ENCODE measurements at regions not wholly inside any gene's neighbourhood (a gene's known extent, or its start where the extent isn't known, plus 50 kb on each side); places are given as distances from the start of the nearest gene placed in this dataset.

GRCh38 chr9:81466981-81467380, 222.4 kb downstream of the TLE1 start:
- H2BK15ac ChIP-seq (ENCODE audit: low read depth, poor library complexity, severe bottlenecking): no peak overlapping the region
- DNase-seq: no peak
- H2BK5ac ChIP-seq (ENCODE audit: low read depth, low read length, poor library complexity, severe bottlenecking): no peak overlapping the region
- H2AK5ac ChIP-seq (ENCODE audit: low read length, severe bottlenecking): no peak overlapping the region
- H3K4me1 ChIP-seq (ENCODE audit: control insufficient read depth, insufficient read depth, low read depth, low read length): no peaks in the 10 kb centered on the region
- H3K27me3 ChIP-seq (ENCODE audit: control insufficient read depth in 1 of 2, insufficient read depth in 1 of 2, low read length in 2 of 2): no peaks in the 10 kb centered on the region
- H3K9ac ChIP-seq (ENCODE audit: low read length): no peak overlapping the region
- H3K4me2 ChIP-seq (ENCODE audit: low read length, poor library complexity, severe bottlenecking): no peak overlapping the region
- no peak overlapping the region for H3K23ac ChIP-seq (ENCODE audit: low read length in 2 of 2)
- H3K4me3 ChIP-seq (ENCODE audit: insufficient read depth in 1 of 2, low read depth in 1 of 2, low read length in 2 of 2): no peak overlapping the region
- no peak overlapping the region for H2AFZ ChIP-seq (ENCODE audit: low read depth, low read length)
- H2BK120ac ChIP-seq (ENCODE audit: low read depth, low read length): no peak overlapping the region
- H2BK12ac ChIP-seq (ENCODE audit: low read length in 2 of 2): peak overlapping the region in 1 of 2 experiments; percentile 25
- 95% methylated on average over 2 of the region's 5 CpGs for WGBS
- no peak overlapping the region for H3K4ac ChIP-seq (ENCODE audit: low read depth in 1 of 2, low read length in 2 of 2)
- H3K36me3 ChIP-seq (ENCODE audit: control insufficient read depth in 1 of 2, insufficient read depth in 2 of 2, low read depth in 1 of 2, low read length in 2 of 2): no peaks in the 10 kb centered on the region
- no peak overlapping the region for H3K18ac ChIP-seq (ENCODE audit: low read depth in 1 of 2, low read length in 2 of 2)
- no peak overlapping the region for H3K14ac ChIP-seq (ENCODE audit: low read length in 2 of 2)
- no peaks in the 10 kb centered on the region for H3K79me1 ChIP-seq (replicated peaks; ENCODE audit: low read length, poor library complexity, severe bottlenecking)
- no peak overlapping the region for H4K91ac ChIP-seq (ENCODE audit: low read length)
- H4K8ac ChIP-seq (ENCODE audit: low read length): no peak overlapping the region
- no peaks in the 10 kb centered on the region for H3K9me3 ChIP-seq (ENCODE audit: control insufficient read depth, low read length)
- no peak overlapping the region for H3K27ac ChIP-seq (ENCODE audit: low read length, poor library complexity, severe bottlenecking)

GRCh38 chr9:81465468-81466011, 223.8 kb downstream of the TLE1 start:
- no peak overlapping the region for H3K18ac ChIP-seq (ENCODE audit: low read depth in 1 of 2, low read length in 2 of 2)
- no peak overlapping the region for H2BK120ac ChIP-seq (ENCODE audit: low read depth, low read length)
- WGBS: 46% methylated on average over 6 of the region's 6 CpGs
- no peak overlapping the region for H3K4me2 ChIP-seq (ENCODE audit: low read length, poor library complexity, severe bottlenecking)
- H3K14ac ChIP-seq (ENCODE audit: low read length in 2 of 2): no peak overlapping the region
- H2AFZ ChIP-seq (ENCODE audit: low read depth, low read length): no peak overlapping the region
- no peaks in the 10 kb centered on the region for H3K36me3 ChIP-seq (ENCODE audit: control insufficient read depth in 1 of 2, insufficient read depth in 2 of 2, low read depth in 1 of 2, low read length in 2 of 2)
- H3K4ac ChIP-seq (ENCODE audit: low read depth in 1 of 2, low read length in 2 of 2): no peak overlapping the region
- H3K9ac ChIP-seq (ENCODE audit: low read length): no peak overlapping the region
- H2AK5ac ChIP-seq (ENCODE audit: low read length, severe bottlenecking): no peak overlapping the region
- H3K4me1 ChIP-seq (ENCODE audit: control insufficient read depth, insufficient read depth, low read depth, low read length): no peaks in the 10 kb centered on the region
- H2BK12ac ChIP-seq (ENCODE audit: low read length in 2 of 2): no peak overlapping the region
- H2BK15ac ChIP-seq (ENCODE audit: low read depth, poor library complexity, severe bottlenecking): no peak overlapping the region
- no peak overlapping the region for H3K27ac ChIP-seq (ENCODE audit: low read length, poor library complexity, severe bottlenecking)
- peak; percentile 87 for DNase-seq
- no peak overlapping the region for H2BK5ac ChIP-seq (ENCODE audit: low read depth, low read length, poor library complexity, severe bottlenecking)
- H3K4me3 ChIP-seq (ENCODE audit: insufficient read depth in 1 of 2, low read depth in 1 of 2, low read length in 2 of 2): no peak overlapping the region
- H3K27me3 ChIP-seq (ENCODE audit: control insufficient read depth in 1 of 2, insufficient read depth in 1 of 2, low read length in 2 of 2): no peaks in the 10 kb centered on the region
- no peak overlapping the region for H3K23ac ChIP-seq (ENCODE audit: low read length in 2 of 2)
- H4K91ac ChIP-seq (ENCODE audit: low read length): no peak overlapping the region
- H3K79me1 ChIP-seq (replicated peaks; ENCODE audit: low read length, poor library complexity, severe bottlenecking): no peaks in the 10 kb centered on the region
- no peaks in the 10 kb centered on the region for H3K9me3 ChIP-seq (ENCODE audit: control insufficient read depth, low read length)
- H4K8ac ChIP-seq (ENCODE audit: low read length): no peak overlapping the region

- no peak overlapping the region for H3K18ac ChIP-seq (ENCODE audit: low read depth in 1 of 2, low read length in 2 of 2)
- no peak overlapping the region for H3K4me2 ChIP-seq (ENCODE audit: low read length, poor library complexity, severe bottlenecking)
- no peak overlapping the region for H3K4ac ChIP-seq (ENCODE audit: low read depth in 1 of 2, low read length in 2 of 2)
- H2AFZ ChIP-seq (ENCODE audit: low read depth, low read length): no peak overlapping the region
- H3K4me3 ChIP-seq (ENCODE audit: insufficient read depth in 1 of 2, low read depth in 1 of 2, low read length in 2 of 2): no peak overlapping the region
- H2BK12ac ChIP-seq (ENCODE audit: low read length in 2 of 2): peak overlapping the region in 1 of 2 experiments; percentile 46
- no peak overlapping the region for H4K8ac ChIP-seq (ENCODE audit: low read length)
- H2BK5ac ChIP-seq (ENCODE audit: low read depth, low read length, poor library complexity, severe bottlenecking): no peak overlapping the region
- no peak overlapping the region for H2BK15ac ChIP-seq (ENCODE audit: low read depth, poor library complexity, severe bottlenecking)
- no peak overlapping the region for H2BK120ac ChIP-seq (ENCODE audit: low read depth, low read length)
- no peak overlapping the region for H3K27ac ChIP-seq (ENCODE audit: low read length, poor library complexity, severe bottlenecking)
- H3K27me3 ChIP-seq (ENCODE audit: control insufficient read depth in 1 of 2, insufficient read depth in 1 of 2, low read length in 2 of 2): no peaks in the 10 kb centered on the region
- H2AK5ac ChIP-seq (ENCODE audit: low read length, severe bottlenecking): no peak overlapping the region
- H3K23ac ChIP-seq (ENCODE audit: low read length in 2 of 2): no peak overlapping the region
- H3K9ac ChIP-seq (ENCODE audit: low read length): no peak overlapping the region
- H3K14ac ChIP-seq (ENCODE audit: low read length in 2 of 2): no peak overlapping the region
- no peak overlapping the region for H4K91ac ChIP-seq (ENCODE audit: low read length)
- no peak for DNase-seq
- no peaks in the 10 kb centered on the region for H3K36me3 ChIP-seq (ENCODE audit: control insufficient read depth in 1 of 2, insufficient read depth in 2 of 2, low read depth in 1 of 2, low read length in 2 of 2)
- H3K4me1 ChIP-seq (ENCODE audit: control insufficient read depth, insufficient read depth, low read depth, low read length): no peaks in the 10 kb centered on the region
- H3K79me1 ChIP-seq (replicated peaks; ENCODE audit: low read length, poor library complexity, severe bottlenecking): no peaks in the 10 kb centered on the region
- no peaks in the 10 kb centered on the region for H3K9me3 ChIP-seq (ENCODE audit: control insufficient read depth, low read length)
Measured at GRCh38 chr9:81462801-81463200, 226.5 kb downstream of the TLE1 start.

- H3K79me1 ChIP-seq (replicated peaks; ENCODE audit: low read length, poor library complexity, severe bottlenecking): no peaks in the 10 kb centered on the region
- no peak overlapping the region for H2BK12ac ChIP-seq (ENCODE audit: low read length in 2 of 2)
- H3K4me3 ChIP-seq (ENCODE audit: insufficient read depth in 1 of 2, low read depth in 1 of 2, low read length in 2 of 2): no peak overlapping the region
- no peak overlapping the region for H3K14ac ChIP-seq (ENCODE audit: low read length in 2 of 2)
- WGBS: 54% methylated on average over 3 of the region's 5 CpGs
- no peaks in the 10 kb centered on the region for H3K27me3 ChIP-seq (ENCODE audit: control insufficient read depth in 1 of 2, insufficient read depth in 1 of 2, low read length in 2 of 2)
- no peak overlapping the region for H3K4me2 ChIP-seq (ENCODE audit: low read length, poor library complexity, severe bottlenecking)
- H2AFZ ChIP-seq (ENCODE audit: low read depth, low read length): no peak overlapping the region
- no peak overlapping the region for H4K91ac ChIP-seq (ENCODE audit: low read length)
- no peak overlapping the region for H2AK5ac ChIP-seq (ENCODE audit: low read length, severe bottlenecking)
- H3K27ac ChIP-seq (ENCODE audit: low read length, poor library complexity, severe bottlenecking): no peak overlapping the region
- H3K18ac ChIP-seq (ENCODE audit: low read depth in 1 of 2, low read length in 2 of 2): no peak overlapping the region
- no peak overlapping the region for H3K9ac ChIP-seq (ENCODE audit: low read length)
- H2BK15ac ChIP-seq (ENCODE audit: low read depth, poor library complexity, severe bottlenecking): no peak overlapping the region
- no peaks in the 10 kb centered on the region for H3K36me3 ChIP-seq (ENCODE audit: control insufficient read depth in 1 of 2, insufficient read depth in 2 of 2, low read depth in 1 of 2, low read length in 2 of 2)
- no peak overlapping the region for H3K4ac ChIP-seq (ENCODE audit: low read depth in 1 of 2, low read length in 2 of 2)
- H2BK120ac ChIP-seq (ENCODE audit: low read depth, low read length): no peak overlapping the region
- no peak overlapping the region for H4K8ac ChIP-seq (ENCODE audit: low read length)
- H2BK5ac ChIP-seq (ENCODE audit: low read depth, low read length, poor library complexity, severe bottlenecking): no peak overlapping the region
- no peaks in the 10 kb centered on the region for H3K4me1 ChIP-seq (ENCODE audit: control insufficient read depth, insufficient read depth, low read depth, low read length)
- DNase-seq: peak; percentile 47
- no peak overlapping the region for H3K23ac ChIP-seq (ENCODE audit: low read length in 2 of 2)
- H3K9me3 ChIP-seq (ENCODE audit: control insufficient read depth, low read length): no peaks in the 10 kb centered on the region
Measured at GRCh38 chr9:81461196-81461595, 228.2 kb downstream of the TLE1 start.

Data from mesenchymal stem cell (in vitro differentiated cells and primary cell).